Suprapubic skin (tissue), 4 donors: ENCODE measurements at regions not wholly inside any gene's neighbourhood (a gene's known extent, or its start where the extent isn't known, plus 50 kb on each side); places are given as distances from the start of the nearest gene placed in this dataset.
A peak's percentile ranks its signal among the peaks of the same experiment; 100 is the strongest.

ENCODE experiments used
- DNase-seq, 2 donors: peaks; one replicate each; pipeline ENCODE4 v3.0.0-alpha.2; 2019; ENCODE audit warnings: low spot score in 2 of 2
- H3K27ac ChIP-seq: fragments of 200-600 bp; sonication (generic); one replicate; pipeline ENCODE4 v1.5.1; 2019
- H3K27me3 ChIP-seq: fragments of 200-600 bp; sonication (generic); one replicate; pipeline ENCODE4 v1.5.1; 2019
- H3K36me3 ChIP-seq: fragments of 200-600 bp; sonication (generic); one replicate; pipeline ENCODE4 v1.5.1; 2019
- H3K4me1 ChIP-seq: fragments of 200-600 bp; sonication (generic); one replicate; pipeline ENCODE4 v1.5.1; 2019
- H3K4me3 ChIP-seq: fragments of 200-600 bp; sonication (generic); one replicate; pipeline ENCODE4 v1.5.1; 2019; ENCODE audit warnings: mild to moderate bottlenecking
- H3K9me3 ChIP-seq: fragments of 200-600 bp; sonication (generic); one replicate; pipeline ENCODE4 v1.5.1; 2019
- CTCF ChIP-seq, 2 donors: fragments of 200-600 bp in 1 of 2; fragments of 450-650 bp in 1 of 2; sonication (generic) in 1 of 2; IDR thresholded peaks; one replicate each; pipeline ENCODE4 v1.5.1; 2016 to 2019; ENCODE audit warnings: antibody characterized with exemption in 2 of 2, mild to moderate bottlenecking in 1 of 2, moderate library complexity in 1 of 2
- EP300 ChIP-seq: sonication (generic); formaldehyde crosslinking; IDR thresholded peaks from one replicate; pipeline ENCODE4 v1.6.1; 2017; ENCODE audit warnings: antibody characterized with exemption
- POLR2A ChIP-seq, 2 donors: fragments of 450-650 bp; IDR thresholded peaks; one replicate each; pipeline ENCODE4 v1.6.1; 2017; ENCODE audit warnings: antibody characterized with exemption in 2 of 2, mild to moderate bottlenecking in 2 of 2, moderate library complexity in 2 of 2
- POLR2AphosphoS5 ChIP-seq, 3 donors: sonication (generic); formaldehyde crosslinking; IDR thresholded peaks; one replicate each; pipeline ENCODE4 v1.6.1; 2017; ENCODE audit warnings: antibody characterized with exemption in 3 of 3
- WGBS: methylation state at CpG from one replicate; pipeline ENCODE4 v1.1.5; 2018; 5-methylcytosine and 5-hydroxymethylcytosine counted together

- Histone ChIP-seq H3K9me3 (no peaks in the 10 kb centered on the region), H3K4me3 (no peak overlapping the region), H3K4me1 (peaks cover 71% of the 10 kb centered on the region), H3K36me3 (no peaks in the 10 kb centered on the region), H3K27ac (peak overlapping the region; percentile 68), H3K27me3 (no peaks in the 10 kb centered on the region)
- 82% methylated on average over 7 of the region's 16 CpGs for WGBS
- DNase-seq, result peak in 1 of 2 donors; percentile 68
- TF ChIP-seq EP300 (no peak), POLR2AphosphoS5 (IDR thresholded peaks at IDR 0.05) (peak in 1 of 3 donors; percentile 31), POLR2A (IDR thresholded peaks at IDR 0.05) (no peak)
Observed at GRCh38 chr2:42937171-42937875, 144.9 kb upstream of the HAAO start.

GRCh38 chr2:42935692-42936671 lies 143.6 kb upstream of the HAAO start:
- Histone ChIP-seq H3K27ac (peak overlapping the region; percentile 68), H3K36me3 (no peaks in the 10 kb centered on the region), H3K4me1 (peaks cover 81% of the 10 kb centered on the region), H3K27me3 (no peaks in the 10 kb centered on the region), H3K9me3 (no peaks in the 10 kb centered on the region), H3K4me3 (no peak overlapping the region)
- no peak for DNase-seq
- TF ChIP-seq POLR2AphosphoS5 (IDR thresholded peaks at IDR 0.05) (no peak), CTCF (IDR thresholded peaks at IDR 0.05) (no peak), POLR2A (IDR thresholded peaks at IDR 0.05) (no peak), EP300 (no peak)
- WGBS, result 57% methylated on average over 11 of the region's 13 CpGs

GRCh38 chr2:42934580-42935186 lies 142.3 kb upstream of the HAAO start:
- H3K27me3 ChIP-seq, result no peaks in the 10 kb centered on the region
- DNase-seq, result no peak
- TF ChIP-seq CTCF (IDR thresholded peaks at IDR 0.05), result no peak
- TF ChIP-seq EP300, result no peak
- no peak for TF ChIP-seq POLR2A (IDR thresholded peaks at IDR 0.05)
- no peak for TF ChIP-seq POLR2AphosphoS5 (IDR thresholded peaks at IDR 0.05)
- H3K4me1 ChIP-seq, result peaks cover 89% of the 10 kb centered on the region
- H3K4me3 ChIP-seq, result no peak overlapping the region
- H3K27ac ChIP-seq, result peak overlapping the region; percentile 20
- H3K9me3 ChIP-seq, result no peaks in the 10 kb centered on the region
- 75% methylated on average over 13 of the region's 14 CpGs for WGBS
- no peaks in the 10 kb centered on the region for H3K36me3 ChIP-seq

GRCh38 chr2:42933824-42934254 lies 141.5 kb upstream of the HAAO start:
- no peaks in the 10 kb centered on the region for H3K9me3 ChIP-seq
- WGBS, result 38% methylated on average over 8 of the region's 8 CpGs
- TF ChIP-seq POLR2A (IDR thresholded peaks at IDR 0.05), result no peak
- TF ChIP-seq EP300, result no peak
- no peak for TF ChIP-seq CTCF (IDR thresholded peaks at IDR 0.05)
- TF ChIP-seq POLR2AphosphoS5 (IDR thresholded peaks at IDR 0.05), result peak in 1 of 3 donors; percentile 33
- H3K4me3 ChIP-seq, result no peak overlapping the region
- peak overlapping the region; percentile 47 for H3K27ac ChIP-seq
- no peaks in the 10 kb centered on the region for H3K27me3 ChIP-seq
- DNase-seq, result no peak
- H3K36me3 ChIP-seq, result no peaks in the 10 kb centered on the region
- H3K4me1 ChIP-seq, result peaks cover 90% of the 10 kb centered on the region

GRCh38 chr2:42932271-42933151 lies 140.1 kb upstream of the HAAO start:
- H3K27ac ChIP-seq, result no peak overlapping the region
- TF ChIP-seq POLR2AphosphoS5 (IDR thresholded peaks at IDR 0.05), result no peak
- no peak for TF ChIP-seq EP300
- TF ChIP-seq POLR2A (IDR thresholded peaks at IDR 0.05), result no peak
- TF ChIP-seq CTCF (IDR thresholded peaks at IDR 0.05), result no peak
- no peaks in the 10 kb centered on the region for H3K9me3 ChIP-seq
- peaks cover 97% of the 10 kb centered on the region for H3K4me1 ChIP-seq
- no peak for DNase-seq
- H3K4me3 ChIP-seq, result no peak overlapping the region
- WGBS, result 75% methylated on average over 10 of the region's 13 CpGs
- no peaks in the 10 kb centered on the region for H3K36me3 ChIP-seq
- H3K27me3 ChIP-seq, result no peaks in the 10 kb centered on the region
